HG03103 (cell line): ENCODE measurements at regions not wholly inside any gene's neighbourhood (a gene's known extent, or its start where the extent isn't known, plus 50 kb on each side); places are given as distances from the start of the nearest gene placed in this dataset.

Experiments used
- ATAC-seq: cut with Tn5 transposase; IDR thresholded peaks from one replicate; pipeline ENCODE4 v1.9.1; 2021; ENCODE audit warnings: low read depth; ENCODE audit not compliant: unreplicated experiment

DNA sequence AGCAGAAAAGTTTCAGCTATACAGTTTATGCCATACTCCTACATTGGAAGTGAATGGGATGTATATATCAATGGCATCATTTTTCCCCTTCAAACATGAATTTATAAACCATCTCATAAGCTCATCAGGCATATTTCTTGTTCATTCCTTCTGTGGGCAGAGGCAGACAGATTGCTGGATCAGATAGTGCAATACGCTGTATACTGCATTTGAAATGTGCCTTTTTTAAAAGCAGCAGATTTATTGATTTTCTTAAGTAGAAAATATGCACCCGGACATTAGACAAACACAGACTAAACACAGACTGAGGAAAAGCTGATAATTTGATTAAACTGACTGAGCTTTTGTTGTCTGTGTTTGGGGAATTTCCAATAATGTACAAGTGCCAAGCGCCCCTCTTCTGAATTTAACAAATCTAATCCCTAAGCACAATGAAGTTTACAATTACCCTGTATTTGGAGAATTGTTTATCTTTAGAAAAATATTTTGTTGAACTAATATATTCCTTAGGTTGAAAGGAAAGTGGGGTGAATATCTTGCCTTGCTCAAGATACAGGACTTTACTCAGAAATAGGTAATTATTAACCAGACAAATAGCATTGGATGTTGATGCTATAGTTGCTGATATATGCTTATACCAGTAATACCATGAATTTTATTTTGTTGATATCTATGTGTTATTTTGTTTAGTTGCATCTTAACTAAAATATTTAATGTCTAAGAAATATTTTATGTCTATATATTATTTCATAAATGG is 566.6 kb upstream of the MEF2C start:
- no peak for ATAC-seq

DNA sequence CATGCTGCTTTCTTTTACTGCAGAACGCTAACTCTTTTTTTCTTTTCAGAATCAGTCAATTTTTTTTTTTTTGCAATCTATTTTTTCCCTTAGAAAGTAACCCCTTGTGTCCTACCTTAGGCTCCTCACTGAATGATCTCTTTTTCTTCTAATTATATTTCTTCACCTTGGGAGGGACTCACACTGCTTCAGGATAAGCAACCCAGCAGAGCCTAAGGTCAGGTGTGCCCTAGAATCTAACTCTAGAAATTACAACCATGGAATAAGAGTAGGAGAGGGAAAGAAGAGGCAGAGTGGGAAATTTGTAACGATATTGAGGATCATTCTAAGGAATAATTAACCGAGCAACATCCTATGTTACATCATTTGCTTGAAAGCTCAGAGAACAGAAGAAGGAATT is 564.0 kb upstream of the MEF2C start:
- ATAC-seq = no peak

DNA sequence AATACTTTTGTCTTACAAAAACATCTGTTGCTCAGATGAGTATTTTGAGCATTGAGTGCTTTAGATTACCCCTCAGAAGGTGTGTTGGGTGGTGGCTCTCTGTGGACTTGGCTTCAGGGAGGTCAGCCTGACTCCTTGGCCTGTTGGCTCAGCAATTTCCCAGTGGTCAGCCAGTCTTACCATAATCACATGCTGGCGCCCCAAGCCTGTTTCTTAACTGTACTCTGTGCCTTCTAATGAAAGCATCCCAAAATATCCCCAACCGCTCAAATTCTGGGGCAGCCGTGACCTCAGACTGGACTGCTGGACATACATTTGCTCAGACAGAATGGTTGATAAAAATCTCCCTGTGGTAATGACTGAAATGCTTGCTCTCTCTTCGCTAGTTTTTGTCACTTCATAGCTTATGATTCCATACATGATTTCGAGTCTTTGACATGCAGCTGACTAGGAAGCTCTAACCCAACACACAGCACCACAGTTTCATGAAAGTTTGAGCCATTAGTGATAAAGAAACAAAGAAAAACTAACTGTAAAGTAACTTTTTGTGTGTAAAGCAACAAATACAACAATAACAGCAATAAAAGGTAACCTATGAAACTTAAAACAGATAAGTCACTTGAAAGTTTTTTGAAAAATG is 562.2 kb upstream of the MEF2C start:
- ATAC-seq = no peak

- no peak for ATAC-seq
Measured at GRCh38 chr5:89444088-89444487, 561.1 kb upstream of the MEF2C start.

GRCh38 chr5:89443508-89443907 is 560.5 kb upstream of the MEF2C start:
- ATAC-seq = no peak

GRCh38 chr5:89441965-89442364 is 559.0 kb upstream of the MEF2C start:
- ATAC-seq = no peak

DNA sequence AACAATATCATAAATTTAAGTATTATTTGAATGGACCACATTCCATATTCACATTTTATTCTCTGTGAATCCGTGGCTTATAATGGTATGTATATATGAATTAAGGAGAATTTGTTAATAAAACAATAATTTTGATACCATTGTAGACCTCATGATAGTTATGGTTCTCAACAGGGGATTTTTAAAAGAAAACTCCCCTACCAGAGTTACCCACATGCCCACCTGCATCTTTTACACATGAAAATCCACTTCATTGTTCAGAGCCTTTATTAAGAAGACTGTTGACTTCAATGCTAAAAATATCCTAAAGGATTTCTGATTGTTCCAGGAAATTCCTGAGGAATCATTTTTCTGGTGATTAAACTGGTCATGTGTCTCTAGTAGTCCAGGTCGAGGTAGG is 557.7 kb upstream of the MEF2C start:
- no peak for ATAC-seq

DNA sequence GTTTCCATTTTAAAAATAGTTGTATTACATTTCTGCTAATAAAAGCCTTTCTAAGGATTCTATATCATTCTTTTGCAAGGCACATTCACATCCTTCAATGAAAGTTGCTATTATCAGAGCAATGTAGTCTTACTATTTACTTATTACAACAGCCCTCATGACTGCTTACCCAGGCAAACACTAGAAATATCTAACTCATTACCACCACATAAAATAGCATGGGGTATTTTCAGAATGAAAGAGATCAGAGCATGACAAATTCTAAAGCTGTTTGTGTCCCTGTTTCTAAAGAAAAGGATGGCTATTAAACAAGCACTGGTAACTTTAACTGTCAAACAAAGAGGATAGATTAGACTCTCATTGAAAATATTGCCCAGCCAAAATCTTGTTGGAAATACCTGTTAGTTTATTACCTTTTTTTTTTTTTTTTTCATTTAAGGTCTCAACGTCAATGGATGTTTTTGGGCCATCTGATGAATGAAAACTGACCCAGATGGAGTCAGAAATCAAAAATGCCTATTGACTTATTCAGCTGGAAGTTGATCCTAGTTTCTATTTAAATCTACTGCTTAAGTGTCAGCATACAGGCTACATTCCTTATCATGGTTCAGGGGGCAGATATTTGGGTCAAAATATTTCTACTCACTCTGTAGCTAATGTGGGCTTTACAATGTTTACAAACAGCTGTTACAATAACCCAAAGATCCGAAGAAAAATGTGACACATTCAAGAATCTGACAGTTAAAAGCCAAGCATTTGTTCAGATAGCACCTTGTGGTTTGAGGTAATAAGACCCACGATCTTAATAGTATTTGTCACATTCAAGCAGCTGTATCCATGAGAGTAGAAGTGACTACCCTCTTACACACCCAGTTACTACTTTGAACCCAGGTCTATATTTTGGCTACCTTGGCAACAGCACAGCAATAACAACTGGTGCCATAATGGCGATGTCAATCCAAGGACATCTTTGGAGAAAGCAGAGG is 554.8 kb upstream of the MEF2C start:
- ATAC-seq = no peak

- no peak for ATAC-seq
Measured at GRCh38 chr5:89436464-89436863, 553.5 kb upstream of the MEF2C start.

DNA sequence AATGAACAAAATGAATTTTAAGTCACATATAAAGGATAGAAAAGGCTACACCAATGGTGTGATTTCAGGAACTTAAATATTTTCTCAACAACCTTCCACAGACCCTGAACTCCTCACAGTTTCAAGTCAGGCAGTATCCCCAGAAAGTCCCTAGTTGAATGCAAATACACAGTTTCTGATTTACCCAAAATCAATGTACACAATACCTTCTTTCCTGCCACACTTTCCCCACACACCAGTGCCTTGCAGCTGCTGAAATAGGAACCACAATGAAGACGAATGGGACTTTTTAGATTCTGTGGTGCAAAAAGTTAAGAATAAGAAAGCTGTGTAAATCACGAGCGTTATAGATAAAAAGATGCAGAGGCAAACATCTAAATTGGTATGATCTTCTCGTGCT is 552.4 kb upstream of the MEF2C start:
- peak; percentile 75 for ATAC-seq

DNA sequence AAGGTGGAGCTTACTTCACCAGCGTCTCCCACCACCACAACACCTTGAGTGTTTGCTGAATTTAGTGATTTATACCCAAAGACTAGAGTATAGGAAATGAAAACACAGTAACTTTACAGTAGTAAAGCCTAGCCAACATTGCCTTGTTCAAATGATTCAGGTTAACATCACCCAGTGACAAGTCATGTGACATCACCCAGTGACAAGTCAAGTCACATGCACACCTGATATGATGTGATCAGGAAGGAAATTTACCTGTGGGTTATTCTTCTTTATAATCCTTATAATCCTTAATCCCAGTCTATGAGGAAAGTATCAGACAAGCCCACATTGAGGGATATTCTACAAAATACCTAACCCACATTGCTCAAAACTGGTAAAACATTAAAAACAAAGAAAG is 545.6 kb upstream of the MEF2C start:
- ATAC-seq = no peak

GRCh38 chr5:89425062-89425461 is 542.1 kb upstream of the MEF2C start:
- ATAC-seq = no peak

DNA sequence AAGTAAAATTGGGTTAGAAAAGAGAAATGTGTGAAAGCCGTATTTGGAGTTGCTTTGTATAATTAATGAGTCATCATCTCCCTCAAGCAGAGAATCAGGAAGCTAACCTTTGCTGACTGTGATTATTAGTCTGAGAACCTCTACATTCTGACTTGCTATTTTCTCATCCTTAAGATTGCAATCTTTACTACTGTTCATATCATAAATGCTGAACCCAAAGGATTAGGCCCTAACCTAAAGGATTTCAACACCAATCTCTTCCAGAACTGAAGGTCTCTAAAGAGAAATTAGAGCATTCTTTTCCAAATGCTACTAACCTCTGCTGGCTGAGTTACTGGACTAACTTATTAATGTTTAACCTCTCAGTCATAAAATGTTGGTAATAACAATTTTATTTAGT is 538.1 kb upstream of the MEF2C start:
- no peak for ATAC-seq

DNA sequence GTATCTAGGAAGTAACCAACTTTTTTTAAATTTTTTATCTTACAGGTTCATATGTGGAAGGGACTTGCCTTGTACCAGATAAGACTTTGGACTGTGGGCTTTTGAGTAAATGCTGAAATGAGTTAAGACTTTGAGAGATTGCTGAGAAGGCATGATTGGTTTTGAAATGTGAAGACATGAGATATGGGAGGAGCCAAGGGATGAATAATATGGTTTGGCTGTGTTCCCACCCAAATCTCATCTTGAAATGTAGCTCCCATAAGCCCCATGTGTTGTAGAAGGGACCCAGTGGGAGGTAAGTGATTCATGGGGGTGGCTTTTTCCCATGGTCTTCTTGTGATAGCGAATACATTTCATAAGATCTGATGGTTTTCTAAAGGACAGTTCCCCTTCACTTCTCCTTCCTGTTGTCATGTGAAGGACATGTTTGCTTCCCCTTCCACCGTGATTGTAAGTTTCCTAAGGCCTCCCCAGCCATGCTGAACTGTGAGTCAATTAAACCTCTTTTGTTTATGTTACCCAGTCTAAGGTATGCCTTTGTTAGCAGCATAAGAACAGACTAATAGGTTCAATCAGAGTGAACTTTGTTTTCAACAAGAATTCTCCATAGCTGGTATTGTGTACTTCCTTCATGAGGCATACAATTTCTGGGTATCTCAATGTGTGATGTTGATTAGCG is 535.6 kb upstream of the MEF2C start:
- no peak for ATAC-seq

- ATAC-seq = no peak
Measured at GRCh38 chr5:89417990-89418389, 535.0 kb upstream of the MEF2C start.

DNA sequence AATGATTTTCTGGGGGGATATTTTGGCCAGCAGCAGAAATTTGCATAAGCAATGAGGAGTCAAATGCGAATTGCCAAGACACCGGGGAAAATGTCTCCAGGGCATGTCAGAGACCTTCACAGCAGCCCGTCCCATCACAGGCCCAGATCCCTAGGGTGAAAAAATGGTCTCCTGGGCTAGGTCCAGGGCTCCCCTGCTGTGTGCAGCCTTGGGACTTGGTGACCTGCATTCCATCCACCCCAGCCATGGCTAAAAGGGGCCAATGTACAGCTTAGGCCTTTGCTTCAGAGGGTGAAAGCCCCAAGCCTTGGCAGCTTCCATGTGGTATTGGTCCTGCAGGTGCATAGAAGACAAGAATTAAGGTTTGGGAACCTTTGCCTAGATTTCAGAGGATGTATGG is 534.5 kb upstream of the MEF2C start:
- no peak for ATAC-seq

GRCh38 chr5:89411891-89412290 is 528.9 kb upstream of the MEF2C start:
- ATAC-seq = no peak

GRCh38 chr5:89407054-89407453 is 524.1 kb upstream of the MEF2C start:
- no peak for ATAC-seq

GRCh38 chr5:89401659-89402058 is 518.7 kb upstream of the MEF2C start:
- no peak for ATAC-seq

GRCh38 chr5:89401012-89401411 is 518.0 kb upstream of the MEF2C start:
- no peak for ATAC-seq

GRCh38 chr5:89399548-89399947 is 516.6 kb upstream of the MEF2C start:
- no peak for ATAC-seq
